Endothelial cell of umbilical vein (primary cell): ENCODE measurements at regions not wholly inside any gene's neighbourhood (a gene's known extent, or its start where the extent isn't known, plus 50 kb on each side); places are given as distances from the start of the nearest gene placed in this dataset.

Source experiments
- BruUV-seq: library from RNA; stranded (reverse); fragments of 400-500 nt; replicated peaks from 2 replicates; lab custom pipeline; 2021; lab: Mats Ljungman, UMichigan
- CTCF ChIA-PET: fragments of 300-600, 350-600 bp; sonication (Branson Sonifier 250); formaldehyde crosslinking; loops from one replicate; lab custom pipeline; 2021; ENCODE audit warnings: antibody characterized with exemption, inconsistent platforms; lab: Charles Lee
- POLR2A ChIA-PET: fragments of 300-600, 350-600 bp; sonication (Branson Sonifier 250); formaldehyde crosslinking; loops from one replicate; lab custom pipeline; 2021; ENCODE audit warnings: antibody characterized with exemption, inconsistent platforms; lab: Charles Lee
- DNase-seq: peaks from one replicate; pipeline ENCODE4 v3.0.0-alpha.2; 2011; ENCODE audit warnings: low read depth, low spot score
- FAIRE-seq: peaks from 2 replicates; lab custom pipeline; 2011; peaks lifted over from hg19 to GRCh38; lab: Jason Lieb, UNC
- H2AFZ ChIP-seq: 2 replicates; pipeline ENCODE4 v1.6.0; 2012; ENCODE audit warnings: low read depth, low read length, control low read depth, inconsistent platforms
- H3K27ac ChIP-seq: 2 replicates; pipeline ENCODE4 v1.5.1; 2011; ENCODE audit warnings: low read depth, mild to moderate bottlenecking, control low read depth, low read length, moderate library complexity; ENCODE audit not compliant: insufficient read depth
- H3K27me3 ChIP-seq, 2 experiments: 2 replicates each; pipeline versions ENCODE4 v1.6.0 to v1.6.1; 2011; ENCODE audit warnings: low read length in 2 of 2, mixed read lengths in 1 of 2; ENCODE audit not compliant: control insufficient read depth in 2 of 2, insufficient read depth in 2 of 2
- H3K36me3 ChIP-seq, 2 experiments: 2 replicates in 1 of 2; 3 replicates in 1 of 2; pipeline ENCODE4 v1.5.1; 2011; ENCODE audit warnings: low read length in 2 of 2, mild to moderate bottlenecking in 1 of 2, moderate library complexity in 1 of 2; ENCODE audit not compliant: control insufficient read depth in 2 of 2, insufficient read depth in 2 of 2; ENCODE audit errors: extremely low read depth in 1 of 2
- H3K4me1 ChIP-seq: 3 replicates; pipeline ENCODE4 v1.5.1; 2011; ENCODE audit warnings: mild to moderate bottlenecking, low read length; ENCODE audit not compliant: control insufficient read depth, insufficient read depth; ENCODE audit errors: extremely low read depth
- H3K4me2 ChIP-seq: 2 replicates; pipeline ENCODE4 v1.6.1; 2011; ENCODE audit warnings: low read length, control low read depth, mixed read lengths; ENCODE audit not compliant: insufficient read depth
- H3K4me3 ChIP-seq, 3 experiments: fragments of 200-600 bp in 1 of 3; sonication (generic), shearing (Covaris generic) in 1 of 3; replicated peaks in 1 of 3; 2 replicates each; pipeline ENCODE4 v1.5.1; 2011 to 2016; ENCODE audit warnings: control low read depth in 3 of 3, low read length in 3 of 3, mild to moderate bottlenecking in 2 of 3, inconsistent platforms in 1 of 3, low read depth in 1 of 3, moderate library complexity in 1 of 3; ENCODE audit not compliant: insufficient read depth in 1 of 3
- H3K79me2 ChIP-seq: 2 replicates; pipeline ENCODE4 v1.6.0; 2012; ENCODE audit warnings: low read length, inconsistent platforms; ENCODE audit not compliant: control insufficient read depth, insufficient read depth
- H3K9ac ChIP-seq: replicated peaks from 2 replicates; pipeline ENCODE3; 2011; ENCODE audit warnings: low read length, control low read depth; ENCODE audit not compliant: insufficient read depth; ENCODE audit errors: extremely low read depth
- H3K9me1 ChIP-seq: replicated peaks from 3 replicates; pipeline ENCODE4 v1.6.0; 2011; ENCODE audit warnings: mild to moderate bottlenecking, low read length; ENCODE audit not compliant: control insufficient read depth, insufficient read depth; ENCODE audit errors: extremely low read depth
- H3K9me3 ChIP-seq: replicated peaks from 2 replicates; pipeline ENCODE4 v1.5.1; 2012; ENCODE audit warnings: low read length, inconsistent platforms; ENCODE audit not compliant: control insufficient read depth, insufficient read depth
- H4K20me1 ChIP-seq: replicated peaks from 2 replicates; pipeline ENCODE3; 2011; ENCODE audit warnings: mild to moderate bottlenecking, low read length; ENCODE audit not compliant: control insufficient read depth, insufficient read depth; ENCODE audit errors: extremely low read depth
- EZH2 ChIP-seq: IDR thresholded peaks from 2 replicates; pipeline ENCODE4 v1.6.1; 2012; ENCODE audit warnings: borderline replicate concordance, low read depth, mild to moderate bottlenecking, moderate library complexity, low read length, inconsistent platforms; ENCODE audit not compliant: severe bottlenecking
- FOS ChIP-seq: IDR thresholded peaks from 2 replicates; pipeline ENCODE4 v1.6.1; 2011; ENCODE audit warnings: mild to moderate bottlenecking, low read length, moderate library complexity, borderline replicate concordance; ENCODE audit not compliant: insufficient read depth
- GATA2 ChIP-seq: IDR thresholded peaks from 2 replicates; pipeline ENCODE4 v1.7.0; 2011; ENCODE audit warnings: low read depth, mild to moderate bottlenecking, moderate library complexity, mixed read lengths, low read length; ENCODE audit not compliant: insufficient read length, insufficient read depth
- JUN ChIP-seq: IDR thresholded peaks from 2 replicates; pipeline ENCODE4 v1.6.1; 2011; ENCODE audit warnings: borderline replicate concordance, low read depth; ENCODE audit not compliant: insufficient read length, insufficient read depth
- MYC ChIP-seq: IDR thresholded peaks from one replicate; pipeline ENCODE4 v1.6.1; 2011; ENCODE audit warnings: mild to moderate bottlenecking, low read depth, low read length
- POLR2A ChIP-seq: IDR thresholded peaks from 2 replicates; pipeline ENCODE4 v1.6.1; 2012; ENCODE audit warnings: low read depth, mild to moderate bottlenecking, control low read depth, low read length
- POLR2AphosphoS5 ChIP-seq: IDR thresholded peaks from 2 replicates; pipeline ENCODE4 v1.6.1; 2012; ENCODE audit warnings: low read depth, mild to moderate bottlenecking, control low read depth, low read length, moderate library complexity; ENCODE audit not compliant: insufficient read depth
- dilution Hi-C: fragments of 300-500 bp; cut with MboI; formaldehyde crosslinking; loops from one replicate; pipeline ENCODE4 v1.15.0; 2019; ENCODE audit warnings: low sequenced_read_pairs; ENCODE audit not compliant: extremely low pct_ligation_motif_present
- intact Hi-C: fragments of 100-400 bp; cut with micrococcal nuclease; formaldehyde crosslinking; loops from one replicate; pipeline ENCODE4 v1.10.0; 2022
- TF ChIP-seq, protein P1 (sequence below): IDR thresholded peaks from 2 replicates; pipeline ENCODE4 v1.6.1; 2011; ENCODE audit not compliant: insufficient read depth, insufficient read length
- TF ChIP-seq, protein P2 (sequence below), 2 donors: IDR thresholded peaks; 1 replicate in 1 of 2; 2 replicates in 1 of 2; pipeline ENCODE4 v1.5.1; 2011; ENCODE audit warnings: low read length in 2 of 2, mild to moderate bottlenecking in 2 of 2, moderate library complexity in 2 of 2, control low read depth in 1 of 2, inconsistent platforms in 1 of 2, low read depth in 1 of 2; ENCODE audit not compliant: insufficient read depth in 1 of 2; ENCODE audit errors: extremely low read depth in 1 of 2

DNA sequence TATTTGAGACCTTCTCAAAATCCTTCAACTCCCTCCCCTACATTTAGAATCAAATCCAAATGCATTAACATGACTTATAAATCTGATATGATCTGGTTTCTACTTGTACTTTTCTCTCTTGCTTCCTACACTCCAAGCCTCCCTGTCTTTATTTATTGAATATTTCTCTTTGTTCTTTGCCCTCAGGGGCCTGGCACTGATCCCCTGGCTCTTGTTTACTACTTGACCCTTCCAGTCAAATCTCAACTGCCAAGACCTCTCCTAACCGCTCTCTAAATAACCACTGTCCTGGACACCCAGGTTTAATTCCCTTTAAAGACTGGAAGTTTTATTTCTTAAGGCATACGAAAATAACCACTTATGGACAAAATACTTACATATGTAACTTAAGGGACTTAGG is 248.9 kb downstream of the CHRM3 start:
- Histone ChIP-seq H3K36me3 (no peaks in the 10 kb centered on the region), H3K79me2 (no peaks in the 10 kb centered on the region), H3K4me3 (no peak overlapping the region), H4K20me1 (no peaks in the 10 kb centered on the region), H3K9me3 (peaks cover 2% of the 10 kb centered on the region), H3K4me1 (no peaks in the 10 kb centered on the region), H3K9me1 (no peaks in the 10 kb centered on the region), H3K27ac (no peak overlapping the region), H3K9ac (no peak overlapping the region), H3K4me2 (no peak overlapping the region), H3K27me3 (no peaks in the 10 kb centered on the region), H2AFZ (no peak overlapping the region)
- intact Hi-C loops (no loop called here), dilution Hi-C loops (no loop called here)
- FAIRE-seq = no peak
- no TSS peak for BruUV-seq
- POLR2A ChIA-PET = no interaction called here
- DNase-seq = no peak
- CTCF ChIA-PET = no interaction called here
- no peak for TF ChIP-seq GATA2
- TF ChIP-seq MYC = no peak
- no peak for TF ChIP-seq JUN
- TF ChIP-seq, protein P1, sequence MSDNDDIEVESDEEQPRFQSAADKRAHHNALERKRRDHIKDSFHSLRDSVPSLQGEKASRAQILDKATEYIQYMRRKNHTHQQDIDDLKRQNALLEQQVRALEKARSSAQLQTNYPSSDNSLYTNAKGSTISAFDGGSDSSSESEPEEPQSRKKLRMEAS = no peak
- no peak for TF ChIP-seq EZH2
- no peak for TF ChIP-seq FOS
- TF ChIP-seq, protein P2, sequence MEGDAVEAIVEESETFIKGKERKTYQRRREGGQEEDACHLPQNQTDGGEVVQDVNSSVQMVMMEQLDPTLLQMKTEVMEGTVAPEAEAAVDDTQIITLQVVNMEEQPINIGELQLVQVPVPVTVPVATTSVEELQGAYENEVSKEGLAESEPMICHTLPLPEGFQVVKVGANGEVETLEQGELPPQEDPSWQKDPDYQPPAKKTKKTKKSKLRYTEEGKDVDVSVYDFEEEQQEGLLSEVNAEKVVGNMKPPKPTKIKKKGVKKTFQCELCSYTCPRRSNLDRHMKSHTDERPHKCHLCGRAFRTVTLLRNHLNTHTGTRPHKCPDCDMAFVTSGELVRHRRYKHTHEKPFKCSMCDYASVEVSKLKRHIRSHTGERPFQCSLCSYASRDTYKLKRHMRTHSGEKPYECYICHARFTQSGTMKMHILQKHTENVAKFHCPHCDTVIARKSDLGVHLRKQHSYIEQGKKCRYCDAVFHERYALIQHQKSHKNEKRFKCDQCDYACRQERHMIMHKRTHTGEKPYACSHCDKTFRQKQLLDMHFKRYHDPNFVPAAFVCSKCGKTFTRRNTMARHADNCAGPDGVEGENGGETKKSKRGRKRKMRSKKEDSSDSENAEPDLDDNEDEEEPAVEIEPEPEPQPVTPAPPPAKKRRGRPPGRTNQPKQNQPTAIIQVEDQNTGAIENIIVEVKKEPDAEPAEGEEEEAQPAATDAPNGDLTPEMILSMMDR (IDR thresholded peaks at IDR 0.05; ENCODE audit: extremely low read depth in 1 of 2, insufficient read depth in 1 of 2, low read depth in 1 of 2, low read length in 2 of 2) = no peak
- TF ChIP-seq POLR2A = no peak
- TF ChIP-seq POLR2AphosphoS5 = no peak
